HCT116 (cell line): ENCODE measurements at regions not wholly inside any gene's neighbourhood (a gene's known extent, or its start where the extent isn't known, plus 50 kb on each side); places are given as distances from the start of the nearest gene placed in this dataset.
"Not testable (repeated sequence)": the region's sequence is repeated elsewhere in the genome, so short reads cannot be mapped to it uniquely, and the experiment has no call there.

Experiments
- ATAC-seq: fragments of 200-7000 bp; cut with Tn5 transposase; 2 replicates; pipeline ENCODE4 v1.9.1; 2020; ENCODE audit warnings: mild to moderate bottlenecking, moderate library complexity
- BruUV-seq: library from RNA; stranded (reverse); fragments of 400-500 nt; replicated peaks from 2 replicates; lab custom pipeline; 2021; lab: Mats Ljungman, UMichigan
- CTCF ChIA-PET: fragments of 300-600 bp; sonication (Branson Sonifier 250); formaldehyde crosslinking; loops from one replicate; lab custom pipeline; 2021; ENCODE audit warnings: antibody characterized with exemption; lab: Charles Lee
- POLR2A ChIA-PET: fragments of 300-600, 350-600 bp; sonication (Branson Sonifier 250); formaldehyde crosslinking; loops from one replicate; lab custom pipeline; 2021; ENCODE audit warnings: antibody characterized with exemption; lab: Charles Lee
- RAD21 ChIA-PET, 2 experiments: fragments of 300-600 bp; sonication (Branson Sonifier 250); formaldehyde crosslinking; loops; one replicate each; lab custom pipeline; 2023; ENCODE audit warnings: low total read pairs in 2 of 2; ENCODE audit not compliant: uncharacterized antibody in 2 of 2, unreplicated experiment in 2 of 2, low non-redundant PET in 1 of 2; lab: Charles Lee
- DNase-seq: peaks from one replicate; pipeline ENCODE4 v3.0.0-alpha.2; 2010; ENCODE audit warnings: low read depth, low spot score
- H2AFZ ChIP-seq: fragments of 200-600 bp; shearing (Covaris generic), sonication (generic); 2 replicates; pipeline ENCODE4 v1.6.1; 2017; ENCODE audit warnings: low read depth, mixed run types, mixed read lengths, antibody characterized with exemption, low read length; ENCODE audit not compliant: poor library complexity, severe bottlenecking
- H3K27ac ChIP-seq: 2 replicates; pipeline ENCODE4 v1.5.1; 2012; ENCODE audit warnings: low read depth, low read length
- H3K27me3 ChIP-seq: fragments of 200-600 bp; sonication (generic); 2 replicates; pipeline ENCODE4 v1.6.1; 2016; ENCODE audit warnings: mixed run types, low read length, mixed read lengths; ENCODE audit not compliant: insufficient read depth
- H3K36me3 ChIP-seq, 2 experiments: fragments of 200-500 bp in 1 of 2; fragments of 200-600 bp in 1 of 2; sonication (Bioruptor generic) in 1 of 2; sonication (generic) in 1 of 2; 2 replicates each; pipeline versions ENCODE4 v1.5.1 to v1.6.1; 2014 to 2016; ENCODE audit warnings: low read length in 2 of 2, inconsistent platforms in 1 of 2, mixed read lengths in 1 of 2, mixed run types in 1 of 2; ENCODE audit not compliant: insufficient read depth in 2 of 2, control insufficient read depth in 1 of 2
- H3K4me1 ChIP-seq, 2 experiments: fragments of 200-600 bp in 1 of 2; sonication (generic) in 1 of 2; 2 replicates each; pipeline versions ENCODE4 v1.5.1 to v1.6.1; 2012 to 2017; ENCODE audit warnings: low read length in 2 of 2, inconsistent platforms in 1 of 2, mild to moderate bottlenecking in 1 of 2, mixed read lengths in 1 of 2, mixed run types in 1 of 2, moderate library complexity in 1 of 2; ENCODE audit not compliant: insufficient read depth in 2 of 2, control insufficient read depth in 1 of 2
- H3K4me2 ChIP-seq: fragments of 200-600 bp; sonication (generic); 2 replicates; pipeline ENCODE4 v1.6.1; 2017; ENCODE audit warnings: mixed run types, low read length, mixed read lengths
- H3K4me3 ChIP-seq, 2 experiments: fragments of 200-600 bp in 1 of 2; sonication (generic) in 1 of 2; replicated peaks in 1 of 2; 2 replicates each; pipeline ENCODE4 v1.5.1; 2011 to 2016; ENCODE audit warnings: low read length in 2 of 2, control low read depth in 1 of 2, low read depth in 1 of 2, mild to moderate bottlenecking in 1 of 2, mixed read lengths in 1 of 2, mixed run types in 1 of 2
- H3K79me2 ChIP-seq: fragments of 200-600 bp; sonication (generic); 2 replicates; pipeline ENCODE4 v1.6.1; 2017; ENCODE audit warnings: mild to moderate bottlenecking, mixed run types, low read length, moderate library complexity, mixed read lengths; ENCODE audit not compliant: insufficient read depth
- H3K9ac ChIP-seq: fragments of 200-600 bp; sonication (generic); 2 replicates; pipeline ENCODE4 v1.6.1; 2016; ENCODE audit warnings: low read length, mixed read lengths
- H3K9me2 ChIP-seq: fragments of 200-600 bp; sonication (generic), shearing (Covaris generic); 2 replicates; pipeline ENCODE4 v1.6.1; 2017; ENCODE audit warnings: mixed run types, mild to moderate bottlenecking, moderate library complexity; ENCODE audit not compliant: insufficient read depth
- H3K9me3 ChIP-seq, 2 experiments: fragments of 200-500 bp in 1 of 2; fragments of 200-600 bp in 1 of 2; sonication (Bioruptor generic) in 1 of 2; sonication (generic) in 1 of 2; 2 replicates each; pipeline ENCODE4 v1.6.1; 2014 to 2017; ENCODE audit warnings: low read length in 2 of 2, mixed read lengths in 2 of 2, inconsistent platforms in 1 of 2, low read depth in 1 of 2, mild to moderate bottlenecking in 1 of 2, mixed run types in 1 of 2, moderate library complexity in 1 of 2; ENCODE audit not compliant: control insufficient read depth in 1 of 2, insufficient read depth in 1 of 2
- H4K20me1 ChIP-seq: fragments of 200-600 bp; sonication (generic), shearing (Covaris generic); 2 replicates; pipeline ENCODE4 v1.6.1; 2017; ENCODE audit warnings: mixed run types, mild to moderate bottlenecking, moderate library complexity; ENCODE audit not compliant: insufficient read depth
- CEBPB ChIP-seq: IDR thresholded peaks from 2 replicates; pipeline ENCODE4 v1.6.1; 2012; ENCODE audit warnings: low read depth
- EZH2phosphoT487 ChIP-seq: fragments of 200-600 bp; IDR thresholded peaks from 2 replicates; pipeline ENCODE4 v1.6.1; 2018; ENCODE audit warnings: antibody characterized with exemption, borderline replicate concordance
- REST ChIP-seq: IDR thresholded peaks from 2 replicates; pipeline ENCODE4 v1.6.1; 2012; ENCODE audit warnings: low read depth
- TCF7L2 ChIP-seq: IDR thresholded peaks from 2 replicates; pipeline ENCODE4 v1.7.0; 2011; ENCODE audit warnings: borderline replicate concordance, inconsistent platforms; ENCODE audit not compliant: insufficient read depth, insufficient read length; ENCODE audit errors: extremely low read depth
- intact Hi-C: fragments of 100-400 bp; cut with micrococcal nuclease; formaldehyde crosslinking; loops from 2 replicates; pipeline ENCODE4 v1.10.0; 2022

GRCh38 chr7:51847461-51848134, 531.0 kb upstream of the COBL start:
- no peaks in the 10 kb centered on the region for H3K9me2 ChIP-seq
- DNase-seq = no peak
- intact Hi-C loops = no loop called here

DNA sequence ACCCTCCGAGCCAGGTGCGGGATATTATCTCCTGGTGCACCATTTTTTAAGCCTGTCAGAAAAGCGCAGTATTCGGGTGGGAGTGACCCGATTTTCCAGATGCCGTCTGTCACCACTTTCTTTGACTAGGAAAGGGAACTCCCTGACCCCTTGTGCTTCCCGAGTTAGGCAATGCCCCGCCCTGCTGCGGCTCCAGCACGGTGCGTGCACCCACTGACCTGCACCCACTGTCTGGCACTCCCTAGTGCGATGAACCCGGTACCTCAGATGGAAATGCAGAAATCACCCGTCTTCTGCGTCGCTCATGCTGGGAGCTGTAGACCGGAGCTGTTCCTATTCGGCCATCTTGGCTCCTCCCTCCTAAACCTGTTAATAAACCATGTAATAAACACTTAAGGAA, 522.5 kb upstream of the COBL start:
- H3K27me3 ChIP-seq, intact Hi-C loops, H3K27ac ChIP-seq, H3K4me1 ChIP-seq, DNase-seq, H3K4me2 ChIP-seq, H3K9ac ChIP-seq, ATAC-seq, H3K36me3 ChIP-seq, H3K9me2 ChIP-seq, H3K79me2 ChIP-seq, POLR2A ChIA-PET, BruUV-seq, H3K4me3 ChIP-seq, H4K20me1 ChIP-seq, H2AFZ ChIP-seq, RAD21 ChIA-PET, CTCF ChIA-PET: not testable (repeated sequence)
- peaks cover 7 to 12% of the 10 kb centered on the region in 2 experiments; a peak in 2 of 4 replicates for H3K9me3 ChIP-seq

More at GRCh38 chr7:51847461-51848134, 531.0 kb upstream of the COBL start:
- Histone ChIP-seq H3K36me3 (no peaks in the 10 kb centered on the region), H3K27me3 (no peaks in the 10 kb centered on the region), H3K4me2 (no peak overlapping the region), H4K20me1 (no peaks in the 10 kb centered on the region), H3K9ac (no peak overlapping the region), H3K9me3 (peaks cover 7 to 19% of the 10 kb centered on the region in 2 experiments; a peak in 2 of 4 replicates), H3K27ac (no peak overlapping the region), H3K79me2 (no peaks in the 10 kb centered on the region), H2AFZ (no peak overlapping the region), H3K4me3 (no peak overlapping the region), H3K4me1 (no peaks in the 10 kb centered on the region)
- CTCF ChIA-PET = no interaction called here
- TF ChIP-seq TCF7L2 (no peak), REST (0 out of 2 replicates have a peak, but pooled peaks have one; percentile 3), CEBPB (no peak), EZH2phosphoT487 (no peak)
- no peak for ATAC-seq
- POLR2A ChIA-PET = no interaction called here
- BruUV-seq = no TSS peak
- RAD21 ChIA-PET = no interaction called here
